ENCODE measurements at regions not wholly inside any gene's neighbourhood (a gene's known extent, or its start where the extent isn't known, plus 50 kb on each side); places are given as distances from the start of the nearest gene placed in this dataset.
"Not testable (repeated sequence)": the region's sequence is repeated elsewhere in the genome, so short reads cannot be mapped to it uniquely, and the experiment has no call there.

DNA sequence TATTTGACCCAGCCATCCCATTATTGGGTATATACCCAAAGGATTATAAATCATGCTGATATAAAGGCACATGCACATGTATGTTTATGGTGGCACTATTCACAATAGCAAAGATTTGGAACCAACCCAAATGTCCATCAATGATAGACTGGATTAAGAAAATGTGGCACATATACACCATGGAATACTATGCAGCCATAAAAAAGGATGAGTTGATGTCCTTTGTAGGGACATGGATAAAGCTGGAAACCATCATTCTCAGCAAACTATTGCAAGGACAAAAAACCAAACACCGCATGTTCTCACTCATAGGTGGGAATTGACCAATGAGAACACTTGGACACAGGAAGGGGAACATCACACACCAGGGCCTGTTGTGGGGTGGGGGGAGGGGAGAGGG, 147.3 kb upstream of the STK26 start:
- intact Hi-C loops (cut with micrococcal nuclease): not testable (repeated sequence)

DNA sequence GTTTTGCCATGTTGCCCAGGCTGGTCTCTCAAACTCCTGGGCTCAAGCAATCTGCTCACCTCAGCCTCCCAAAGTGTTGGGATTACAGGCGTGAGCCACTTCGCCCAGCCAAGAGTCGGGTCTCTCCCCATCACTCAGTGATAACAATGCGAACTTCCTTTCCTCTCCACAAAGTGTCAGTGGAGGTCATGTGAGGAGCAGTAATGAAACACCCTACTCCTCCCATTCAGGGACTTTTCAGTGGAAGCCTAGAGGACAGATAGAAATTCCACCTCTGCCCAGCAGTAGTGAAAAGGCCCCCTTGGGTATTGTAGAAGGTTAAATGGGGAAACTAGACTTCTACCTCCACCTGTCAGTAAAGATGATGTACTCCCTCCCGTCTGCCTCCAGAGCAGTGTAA, 141.9 kb upstream of the STK26 start:
- intact Hi-C loops (cut with micrococcal nuclease): no loop called here

DNA sequence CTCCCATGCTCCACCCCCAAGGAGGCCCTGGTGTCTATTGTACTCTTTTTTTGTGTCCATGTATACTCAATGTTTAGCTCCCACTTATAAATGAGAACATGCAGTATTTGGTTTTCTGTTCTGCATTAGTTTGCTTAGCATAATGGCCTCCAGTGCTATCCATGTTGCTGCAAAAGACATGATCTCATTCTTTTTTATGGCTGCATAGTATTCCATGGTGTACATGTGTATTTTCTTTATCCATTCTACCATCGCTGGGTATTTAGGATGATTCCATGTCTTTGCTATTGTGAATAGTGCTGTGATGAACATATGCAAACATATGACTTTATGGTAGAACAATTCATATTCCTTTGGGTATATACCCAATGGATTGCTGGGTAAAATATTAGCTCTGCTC, 138.1 kb upstream of the STK26 start:
- intact Hi-C loops (cut with micrococcal nuclease): not testable (repeated sequence)

DNA sequence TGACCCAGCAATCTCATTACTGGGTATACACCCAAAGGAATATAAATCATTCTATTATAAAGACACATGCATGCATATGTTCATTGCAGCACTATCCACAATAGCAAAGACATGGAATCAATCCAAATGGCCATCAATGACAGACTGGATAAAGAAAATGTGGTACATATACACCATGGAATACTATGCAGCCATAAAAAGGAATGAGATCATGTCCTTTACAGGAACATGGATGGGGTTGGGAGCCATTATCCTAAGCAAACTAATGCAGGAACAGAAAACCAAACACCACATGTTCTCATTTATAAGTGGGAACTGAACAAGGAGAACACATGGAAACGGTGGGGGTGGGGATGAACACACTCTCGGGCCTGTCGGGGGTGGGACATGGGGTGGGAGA, 129.2 kb upstream of the STK26 start:
- intact Hi-C loops (cut with micrococcal nuclease): not testable (repeated sequence)

DNA sequence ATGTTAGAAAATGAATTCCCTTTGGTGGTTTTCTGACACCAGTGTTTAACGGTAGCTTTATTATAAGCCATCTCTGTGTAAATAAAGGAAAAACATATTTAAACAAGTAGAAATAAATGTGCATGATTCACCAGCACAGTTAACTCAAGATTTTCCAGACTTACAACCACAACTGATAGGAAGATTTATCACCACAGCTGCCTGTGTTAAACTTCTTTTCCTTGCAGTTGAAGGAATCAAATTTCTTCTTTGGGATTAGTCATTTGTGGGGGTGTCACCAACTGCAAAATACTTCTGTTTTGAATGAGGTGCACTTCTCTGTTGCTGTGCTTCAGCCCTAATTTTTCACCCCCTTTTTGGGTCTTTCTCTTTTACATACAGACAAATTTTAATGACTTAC, 128.1 kb upstream of the STK26 start:
- intact Hi-C loops (cut with micrococcal nuclease): no loop called here

DNA sequence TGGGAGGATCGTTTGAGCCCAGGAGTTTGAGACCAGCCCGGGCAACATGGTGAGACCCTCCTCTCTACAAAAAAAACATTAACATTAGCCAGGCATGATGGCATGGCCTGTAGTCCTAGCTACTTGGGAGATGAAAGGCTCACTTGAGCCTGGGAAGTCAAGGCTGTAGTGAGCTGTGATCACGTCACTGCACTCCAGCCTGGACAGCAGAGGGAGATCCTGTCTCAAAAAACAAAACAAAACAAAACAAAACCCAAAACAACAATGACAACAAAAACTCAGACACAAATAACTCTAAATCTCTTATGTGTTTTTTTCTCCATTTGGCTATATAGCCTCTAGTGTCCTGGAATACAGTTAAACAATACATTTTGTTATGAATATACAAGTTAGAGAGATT, 127.3 kb upstream of the STK26 start:
- intact Hi-C loops (cut with micrococcal nuclease): no loop called here

DNA sequence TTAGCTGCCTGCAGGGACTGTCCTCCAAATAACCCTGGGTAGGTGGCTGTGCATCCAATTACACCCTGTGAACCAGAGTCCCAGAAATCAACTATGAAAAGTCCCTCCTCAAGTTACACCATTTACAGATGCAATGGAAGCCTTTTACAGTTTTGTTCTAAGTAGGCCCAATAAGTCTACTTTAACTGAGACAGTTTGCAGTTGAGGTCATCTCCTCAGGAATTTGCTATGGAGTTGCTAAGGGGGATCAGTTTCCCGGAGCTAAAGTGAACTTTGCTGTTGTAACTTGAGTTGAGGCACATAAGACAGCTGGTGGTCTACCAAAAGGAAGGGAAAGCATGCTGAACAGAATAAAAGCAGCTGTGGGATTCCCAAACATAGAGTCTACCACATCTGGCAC, 121.6 kb upstream of the STK26 start:
- intact Hi-C loops (cut with micrococcal nuclease): no loop called here

DNA sequence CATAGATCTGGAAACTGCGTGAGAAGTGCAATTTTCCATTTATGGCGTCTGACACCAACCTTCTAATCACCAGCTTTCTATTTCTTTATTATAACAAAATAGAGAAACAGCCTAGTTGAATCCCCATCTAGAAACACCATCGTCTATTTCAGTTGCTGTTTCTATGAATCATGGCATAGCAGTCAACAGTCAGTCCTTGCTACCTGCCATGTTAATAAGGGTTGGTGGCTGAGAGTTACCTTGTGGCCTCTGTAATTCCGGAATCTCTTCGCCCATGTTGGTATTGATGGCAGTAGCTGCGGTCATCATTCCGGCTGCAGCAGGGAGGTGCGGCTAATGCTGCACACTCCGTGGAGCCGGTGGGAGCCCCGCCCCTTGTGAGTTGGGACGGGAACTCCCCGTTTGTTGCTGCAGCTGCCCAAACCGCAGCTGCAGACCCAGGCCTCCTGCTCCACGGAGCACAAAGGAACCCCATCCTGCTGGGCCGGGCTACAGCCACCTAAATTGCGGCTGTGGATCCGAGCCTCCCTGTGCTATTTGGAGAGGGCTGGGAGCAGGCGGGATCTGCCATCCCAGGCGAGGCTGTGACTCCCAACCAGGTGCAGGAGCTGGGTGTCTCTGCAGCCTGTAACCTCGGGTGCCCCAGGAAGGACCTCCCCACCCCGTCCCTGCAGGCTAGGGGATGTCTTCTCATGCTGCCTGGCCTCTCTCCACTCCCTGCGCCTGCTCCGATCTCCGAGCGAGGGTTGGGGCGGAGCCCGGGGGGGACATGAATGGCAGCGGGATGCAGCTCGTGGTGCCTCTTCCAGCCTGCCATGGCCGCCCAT, 115.4 kb upstream of the STK26 start:
- intact Hi-C loops (cut with micrococcal nuclease): no loop called here

DNA sequence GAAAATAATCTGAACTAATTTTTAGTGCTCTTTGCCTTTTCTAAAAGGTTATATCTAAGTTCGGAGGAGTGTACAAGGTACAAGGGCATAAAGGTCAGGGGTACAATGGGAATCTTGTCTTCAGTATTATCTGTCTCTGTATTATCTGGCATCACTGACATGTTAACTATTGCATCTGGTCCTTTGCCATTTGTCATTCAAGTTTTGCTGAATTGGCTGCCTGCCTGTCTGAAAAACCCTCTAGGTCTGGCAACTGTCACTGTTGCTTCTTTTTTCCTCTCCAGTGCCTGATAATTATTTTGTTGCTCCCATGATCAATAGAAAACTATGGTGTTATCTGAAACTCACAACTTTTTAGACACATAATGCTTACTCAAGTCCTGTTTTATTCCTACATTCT, 112.5 kb upstream of the STK26 start:
- intact Hi-C loops (cut with micrococcal nuclease): no loop called here

DNA sequence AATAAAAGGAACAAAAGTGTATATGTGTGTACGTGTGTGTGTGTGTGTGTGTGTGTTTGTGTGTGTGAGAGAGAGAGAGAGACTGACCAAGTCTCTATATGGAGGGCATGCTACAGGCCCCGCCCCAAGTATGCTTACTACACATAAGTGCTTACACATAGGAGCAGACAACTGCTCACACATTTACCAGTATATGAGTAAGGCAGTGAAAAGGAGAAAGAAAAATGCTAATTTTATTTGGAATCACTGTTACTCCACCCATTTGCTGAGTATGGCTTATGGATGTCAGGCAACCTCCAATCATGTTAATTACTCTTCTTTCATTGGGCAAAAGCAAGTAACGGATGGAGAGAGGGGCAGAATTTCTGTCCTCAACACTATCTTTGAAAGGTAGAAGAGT, 107.6 kb upstream of the STK26 start:
- intact Hi-C loops (cut with micrococcal nuclease): no loop called here

DNA sequence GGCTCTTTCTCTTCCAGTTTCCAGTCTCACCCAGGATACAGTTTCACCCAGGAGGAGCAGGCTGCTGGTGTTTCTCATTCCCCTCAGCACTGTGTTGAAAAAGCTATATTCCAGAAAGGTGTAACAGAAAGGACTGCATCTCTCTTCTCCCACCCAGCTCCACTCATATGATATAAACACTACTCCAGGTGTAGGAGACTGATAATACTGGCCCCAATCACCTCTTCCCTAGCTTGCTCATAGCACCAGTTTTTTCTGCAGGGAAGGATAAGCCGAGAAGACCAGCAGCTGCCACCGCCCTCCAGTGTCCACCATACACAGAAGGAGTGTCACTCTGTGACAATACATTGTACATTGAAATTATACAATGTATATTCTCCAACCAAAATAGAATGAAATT, 105.5 kb upstream of the STK26 start:
- intact Hi-C loops (cut with micrococcal nuclease): no loop called here

DNA sequence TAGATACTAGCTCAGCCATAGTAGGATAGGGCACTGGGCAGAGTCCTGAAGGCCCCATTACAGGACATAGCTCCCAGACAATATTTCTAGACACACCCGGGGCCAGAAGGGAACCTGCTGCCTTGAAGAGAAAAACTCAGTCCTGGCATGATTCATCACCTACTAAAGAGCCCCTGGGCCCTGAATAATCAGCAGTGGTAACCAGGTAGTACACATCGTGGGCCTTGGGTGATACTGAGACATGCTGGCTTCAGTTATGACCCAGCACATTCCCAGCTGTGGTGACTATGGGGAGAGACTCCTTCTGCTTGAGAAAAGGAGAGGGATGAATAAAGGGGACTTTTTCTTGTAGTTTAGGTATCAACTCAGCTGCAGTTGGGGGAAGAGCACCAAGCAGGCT, 104.3 kb upstream of the STK26 start:
- intact Hi-C loops (cut with micrococcal nuclease): no loop called here

DNA sequence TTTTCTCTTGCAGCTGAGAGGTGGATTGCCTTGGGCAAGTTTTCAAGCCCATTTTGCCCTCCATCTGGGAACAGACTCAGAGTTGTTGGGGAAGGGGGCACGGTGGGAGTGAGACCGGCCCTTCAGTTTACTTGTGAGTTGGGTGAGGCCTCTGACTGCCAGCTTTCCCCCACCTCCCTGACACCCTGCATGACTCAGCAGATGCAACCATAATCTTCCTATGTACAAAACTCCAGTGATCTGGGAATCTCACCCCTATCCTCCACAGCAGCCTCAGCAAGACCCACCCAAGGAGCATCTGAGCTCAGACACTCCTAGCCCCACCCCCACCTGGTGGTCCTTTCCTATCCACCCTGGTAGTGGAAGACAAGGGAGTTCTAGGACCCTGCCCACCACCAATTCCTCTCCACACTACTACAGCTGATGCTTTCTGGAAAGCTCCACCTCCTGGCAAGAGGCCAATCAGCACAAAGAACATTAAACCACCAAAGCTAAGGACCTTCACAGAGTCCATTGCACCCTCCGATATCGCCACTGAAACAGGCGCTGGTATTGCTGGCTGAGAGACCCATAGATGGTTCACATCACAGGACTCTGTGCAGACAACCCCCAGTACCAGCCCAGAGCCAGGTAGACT, 99.4 kb upstream of the STK26 start:
- intact Hi-C loops (cut with micrococcal nuclease): no loop called here

DNA sequence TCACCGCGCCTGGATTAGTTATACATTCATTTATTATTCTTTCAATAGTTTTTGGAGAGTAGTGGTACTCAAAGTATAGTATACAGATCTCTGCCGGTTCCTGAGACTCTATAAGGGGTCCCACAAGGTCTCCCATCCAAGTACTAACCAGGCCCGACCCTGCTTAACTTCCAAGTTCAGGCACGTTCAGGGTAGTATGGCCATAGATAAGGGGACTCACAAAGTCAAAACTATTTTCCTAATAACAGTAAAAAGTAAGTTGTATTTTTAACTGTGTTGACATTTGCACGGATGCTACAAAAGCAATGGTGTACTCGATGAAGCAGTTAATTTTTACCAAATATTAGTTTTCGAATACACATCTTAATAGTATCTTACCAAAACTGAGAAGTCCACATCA, 84.4 kb upstream of the STK26 start:
- intact Hi-C loops (cut with micrococcal nuclease): no loop called here

DNA sequence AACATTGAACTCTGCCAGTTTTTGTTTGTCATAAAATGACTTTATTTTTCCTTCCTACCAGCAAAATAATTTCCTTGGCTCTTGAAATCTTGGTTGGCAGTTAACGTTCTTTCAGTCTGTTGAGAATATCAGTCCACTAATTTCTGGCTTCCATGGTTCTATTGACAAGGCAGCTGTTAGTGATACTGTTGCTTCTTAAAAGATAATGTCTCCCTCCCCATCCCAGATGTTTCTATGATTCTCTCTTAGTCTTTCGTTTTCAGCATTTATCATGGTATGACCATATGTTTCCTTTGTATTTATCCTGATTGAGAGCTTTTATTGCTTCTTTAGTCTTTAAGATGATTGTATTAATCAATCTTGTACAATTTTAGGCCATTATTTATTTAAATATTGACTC, 81.1 kb upstream of the STK26 start:
- intact Hi-C loops (cut with micrococcal nuclease): no loop called here

DNA sequence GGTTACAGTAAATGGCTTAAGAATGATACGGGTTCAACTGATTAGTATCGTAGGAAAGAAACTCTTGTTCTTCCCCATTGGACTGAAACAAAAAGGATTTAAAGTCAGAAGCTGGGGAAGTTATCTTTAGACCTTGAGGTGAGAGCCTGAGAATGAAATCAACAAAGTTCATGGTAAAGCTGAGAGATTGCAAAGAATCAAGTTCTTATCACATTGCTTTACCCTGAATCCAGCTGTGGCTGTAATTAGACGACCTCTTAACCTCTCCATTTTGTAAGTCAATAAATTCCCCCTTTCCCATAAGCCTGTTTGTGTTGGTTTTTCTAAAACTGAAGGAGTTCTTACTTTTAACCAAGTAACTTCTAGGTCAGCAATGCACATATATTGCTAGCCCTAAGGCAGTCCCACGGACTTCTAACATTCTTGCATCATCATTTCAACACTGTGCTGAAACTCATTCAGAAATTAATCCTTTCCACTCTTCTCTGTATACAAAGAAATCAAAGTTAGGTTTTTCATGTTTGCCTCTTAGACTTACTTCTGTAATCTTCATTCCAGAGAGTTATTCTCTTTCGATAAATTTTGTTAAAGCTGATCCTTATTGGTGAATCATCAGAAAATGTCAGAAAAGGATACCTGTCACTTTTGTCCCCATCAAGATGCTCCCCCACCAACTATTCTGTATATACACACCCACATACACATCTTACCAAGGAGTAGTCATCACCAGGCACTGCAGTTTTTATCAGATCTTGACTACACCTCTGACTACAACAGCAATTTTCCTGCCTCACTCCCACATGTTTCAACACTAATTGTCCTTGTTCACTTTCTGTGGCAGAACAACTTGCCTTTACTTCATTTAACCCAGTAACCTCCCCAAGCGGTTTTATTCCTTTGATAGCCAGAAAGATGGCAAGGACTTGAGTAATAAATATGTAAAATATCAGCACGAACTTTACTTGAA, 77.9 kb upstream of the STK26 start:
- intact Hi-C loops (cut with micrococcal nuclease): no loop called here

DNA sequence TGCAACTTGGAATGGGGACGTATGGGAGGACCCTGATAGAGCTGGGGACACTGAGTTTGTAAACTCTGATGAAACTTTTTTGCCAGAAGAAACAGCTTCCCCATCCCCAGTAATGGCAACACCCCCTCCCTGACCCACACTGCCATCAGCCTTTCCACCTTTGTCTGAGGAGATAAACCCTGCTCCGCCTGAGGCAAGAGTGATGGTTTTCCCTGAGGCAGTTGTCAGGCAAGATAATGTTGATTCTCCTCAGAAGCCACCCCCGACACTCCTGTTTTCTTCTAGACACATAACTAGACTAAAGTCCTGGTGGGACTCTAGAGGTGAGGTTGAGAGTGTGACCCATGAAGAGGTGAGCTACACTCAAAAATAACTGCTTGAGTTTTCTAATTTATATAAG, 71.9 kb upstream of the STK26 start:
- intact Hi-C loops (cut with micrococcal nuclease): no loop called here

DNA sequence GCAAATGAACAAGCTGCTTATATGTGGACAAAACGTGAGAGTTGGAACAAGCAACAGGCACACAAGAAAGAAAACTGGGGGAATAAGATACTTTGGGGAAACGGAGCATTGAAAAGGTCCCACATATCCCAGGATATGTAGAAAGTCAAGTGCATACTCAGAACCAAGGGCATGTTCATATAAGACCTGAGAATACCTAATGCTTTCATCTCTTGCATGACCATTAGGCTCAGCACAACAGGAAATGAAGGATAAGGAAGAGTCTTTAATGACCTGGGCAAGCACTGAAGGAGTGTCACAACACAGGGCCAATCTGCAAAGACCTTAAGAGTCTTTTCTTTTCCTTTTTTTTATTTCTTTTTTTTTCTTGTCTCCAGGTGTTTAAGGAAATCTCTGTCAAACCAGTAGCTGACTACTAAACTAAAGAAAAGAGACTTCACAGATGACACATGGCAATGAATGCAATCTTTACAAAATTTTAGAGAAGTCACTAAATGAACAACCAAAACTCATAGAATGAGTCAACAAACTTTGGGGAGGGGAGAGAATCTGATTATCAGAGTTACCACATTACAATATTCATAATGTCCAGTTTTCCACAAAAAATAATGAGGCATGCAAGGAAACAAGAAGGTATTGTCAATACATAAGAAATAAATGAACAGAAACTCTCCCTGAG, 67.9 kb upstream of the STK26 start:
- intact Hi-C loops (cut with micrococcal nuclease): no loop called here

DNA sequence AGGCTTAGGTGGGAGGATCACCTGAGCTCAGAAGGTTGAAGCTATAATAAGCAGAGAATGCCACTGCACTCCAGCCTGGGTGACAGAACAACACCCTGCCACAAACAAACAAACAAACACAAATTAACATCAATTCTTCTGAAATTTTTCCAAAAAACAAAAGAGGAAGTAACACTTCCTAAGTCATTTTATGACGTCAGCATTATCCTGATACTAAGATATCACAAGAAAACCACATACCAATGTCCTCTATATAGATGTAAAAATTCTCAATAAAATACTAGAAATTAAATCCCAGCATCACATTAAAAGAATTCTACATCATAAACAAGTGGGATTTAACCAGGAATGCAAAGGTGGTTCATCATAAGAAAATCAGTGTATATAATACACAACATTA, 64.4 kb upstream of the STK26 start:
- intact Hi-C loops (cut with micrococcal nuclease): no loop called here

DNA sequence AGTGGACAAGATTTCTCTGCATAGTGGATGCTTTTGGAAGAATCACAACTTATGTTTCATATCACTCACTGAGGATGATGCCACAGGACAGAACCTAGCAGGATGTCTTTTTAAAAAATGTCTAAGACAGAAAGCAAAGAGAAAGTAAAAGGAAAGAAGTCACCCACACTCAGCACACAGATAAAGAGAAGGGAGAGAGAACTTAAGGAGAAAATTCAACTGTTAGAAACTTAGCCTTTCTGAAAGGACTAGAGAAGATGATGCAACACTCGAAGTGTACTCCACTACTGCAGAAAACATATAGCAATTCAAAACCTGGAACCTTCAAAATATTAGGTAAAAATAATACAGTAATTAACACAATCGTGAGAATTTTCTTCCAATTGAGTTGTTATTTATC, 52.8 kb upstream of the STK26 start:
- intact Hi-C loops (cut with micrococcal nuclease): no loop called here
